Loucy (cell line): ENCODE measurements at regions not wholly inside any gene's neighbourhood (a gene's known extent, or its start where the extent isn't known, plus 50 kb on each side); places are given as distances from the start of the nearest gene placed in this dataset.

ENCODE experiments used
- H2AFZ ChIP-seq: fragments of 200-600 bp; sonication (generic); 2 replicates; pipeline ENCODE4 v1.6.0; 2016; ENCODE audit warnings: antibody characterized with exemption, mild to moderate bottlenecking, low read length, moderate library complexity
- H3F3A ChIP-seq: fragments of 200-600 bp; 2 replicates; pipeline ENCODE4 v1.6.0; 2016; ENCODE audit warnings: antibody characterized with exemption, low read depth, mild to moderate bottlenecking
- H3K27me3 ChIP-seq: fragments of 200-600 bp; sonication (generic); 2 replicates; pipeline ENCODE4 v1.6.1; 2014; ENCODE audit warnings: low read length, mild to moderate bottlenecking; ENCODE audit not compliant: insufficient read depth, poor library complexity, severe bottlenecking
- H3K36me3 ChIP-seq: fragments of 200-600 bp; sonication (generic); 2 replicates; pipeline ENCODE4 v1.6.1; 2016; ENCODE audit warnings: low read length; ENCODE audit not compliant: insufficient read depth
- H3K4me1 ChIP-seq: fragments of 200-600 bp; sonication (generic); 2 replicates; pipeline ENCODE4 v1.5.1; 2014; ENCODE audit warnings: low read length, mild to moderate bottlenecking; ENCODE audit not compliant: insufficient read depth, poor library complexity, severe bottlenecking
- H3K4me2 ChIP-seq: fragments of 200-600 bp; sonication (generic); 2 replicates; pipeline ENCODE4 v1.6.0; 2014; ENCODE audit warnings: antibody characterized with exemption, low read length, low read depth, mild to moderate bottlenecking; ENCODE audit not compliant: poor library complexity, severe bottlenecking
- H3K4me3 ChIP-seq: fragments of 200-600 bp; sonication (generic); 2 replicates; pipeline ENCODE4 v1.5.1; 2014; ENCODE audit warnings: low read length, mild to moderate bottlenecking, mixed read lengths; ENCODE audit not compliant: poor library complexity, severe bottlenecking
- H3K79me2 ChIP-seq: fragments of 200-600 bp; sonication (generic); 2 replicates; pipeline ENCODE4 v1.6.1; 2014; ENCODE audit warnings: low read length; ENCODE audit not compliant: insufficient read depth
- H3K9ac ChIP-seq: fragments of 200-600 bp; sonication (generic); 2 replicates; pipeline ENCODE4 v1.6.0; 2014; ENCODE audit warnings: mild to moderate bottlenecking, low read depth, low read length, moderate library complexity; ENCODE audit not compliant: poor library complexity, severe bottlenecking
- H3K9me2 ChIP-seq: fragments of 200-600 bp; sonication (generic); replicated peaks from 2 replicates; pipeline ENCODE4 v1.6.1; 2016; ENCODE audit warnings: low read depth, low read length, mixed read lengths
- H3K9me3 ChIP-seq: fragments of 200-600 bp; sonication (generic); 2 replicates; pipeline ENCODE4 v1.6.1; 2014; ENCODE audit warnings: mild to moderate bottlenecking, antibody characterized with exemption, low read length, low read depth; ENCODE audit not compliant: insufficient read depth
- H4K20me1 ChIP-seq: fragments of 200-600 bp; sonication (generic); 2 replicates; pipeline ENCODE4 v1.6.0; 2014; ENCODE audit warnings: antibody characterized with exemption, low read length, mild to moderate bottlenecking; ENCODE audit not compliant: insufficient read depth, poor library complexity, severe bottlenecking
- CTCF ChIP-seq: fragments of 200-600 bp; sonication (generic); conservative IDR thresholded peaks from 2 replicates; pipeline ENCODE4 v1.5.1; 2014; ENCODE audit warnings: mild to moderate bottlenecking, antibody characterized with exemption, low read length
- EZH2phosphoT487 ChIP-seq: fragments of 200-600 bp; IDR thresholded peaks from 2 replicates; pipeline ENCODE4 v1.6.1; 2018; ENCODE audit warnings: antibody characterized with exemption, mild to moderate bottlenecking, moderate library complexity, borderline replicate concordance

GRCh38 chr12:128052777-128053176 lies 214.2 kb upstream of the TMEM132C start:
- TF ChIP-seq EZH2phosphoT487 (no peak), CTCF (no peak)
- Histone ChIP-seq H3K4me2 (no peak overlapping the region), H3K79me2 (no peaks in the 10 kb centered on the region), H3K27me3 (no peaks in the 10 kb centered on the region), H3F3A (no peaks in the 10 kb centered on the region), H3K36me3 (no peaks in the 10 kb centered on the region), H3K9me3 (no peaks in the 10 kb centered on the region; the same call in 1 of the 2 replicates), H3K4me1 (no peaks in the 10 kb centered on the region), H3K4me3 (no peak overlapping the region), H3K9me2 (no peaks in the 10 kb centered on the region), H3K9ac (no peak overlapping the region), H2AFZ (no peak overlapping the region), H4K20me1 (no peaks in the 10 kb centered on the region)

GRCh38 chr12:128055567-128055966 lies 211.4 kb upstream of the TMEM132C start:
- TF ChIP-seq EZH2phosphoT487 (no peak), CTCF (no peak)
- no peak overlapping the region for H3K9ac ChIP-seq
- H3K4me2 ChIP-seq, result no peak overlapping the region
- H3K9me3 ChIP-seq, result no peaks in the 10 kb centered on the region; the same call in 1 of the 2 replicates
- no peaks in the 10 kb centered on the region for H3F3A ChIP-seq
- H3K36me3 ChIP-seq, result no peaks in the 10 kb centered on the region
- H2AFZ ChIP-seq, result no peak overlapping the region
- H3K4me3 ChIP-seq, result no peak overlapping the region
- H3K9me2 ChIP-seq, result no peaks in the 10 kb centered on the region
- H3K4me1 ChIP-seq, result no peaks in the 10 kb centered on the region
- no peaks in the 10 kb centered on the region for H3K79me2 ChIP-seq
- no peaks in the 10 kb centered on the region for H3K27me3 ChIP-seq
- H4K20me1 ChIP-seq, result no peaks in the 10 kb centered on the region

GRCh38 chr12:128056136-128056801 lies 210.7 kb upstream of the TMEM132C start:
- Histone ChIP-seq H3K9ac (no peak overlapping the region), H3K27me3 (no peaks in the 10 kb centered on the region), H3K9me3 (no peaks in the 10 kb centered on the region; the same call in 1 of the 2 replicates), H3K4me2 (no peak overlapping the region), H3K9me2 (no peaks in the 10 kb centered on the region), H3K79me2 (no peaks in the 10 kb centered on the region), H3K36me3 (no peaks in the 10 kb centered on the region), H3K4me1 (no peaks in the 10 kb centered on the region), H3K4me3 (no peak overlapping the region), H4K20me1 (no peaks in the 10 kb centered on the region), H3F3A (no peaks in the 10 kb centered on the region), H2AFZ (no peak overlapping the region)
- TF ChIP-seq CTCF, result no peak
- TF ChIP-seq EZH2phosphoT487, result no peak
